ENCODE measurements at regions not wholly inside any gene's neighbourhood (a gene's known extent, or its start where the extent isn't known, plus 50 kb on each side); places are given as distances from the start of the nearest gene placed in this dataset.

GRCh38 chr22:22032906-22033802, 50.6 kb upstream of the TOP3B start:
- H3K27me3 ChIP-seq (ENCODE audit: insufficient read depth, low read depth, low read length): no peaks in the 10 kb centered on the region
- no peak overlapping the region for H3K4me3 ChIP-seq (ENCODE audit: low read length)
- no peak overlapping the region for H3K4me2 ChIP-seq (ENCODE audit: low read length)
- no peak overlapping the region for H3K27ac ChIP-seq (ENCODE audit: low read length)
- no peaks in the 10 kb centered on the region for H3K9me2 ChIP-seq (ENCODE audit: insufficient read depth, low read length)
- no peaks in the 10 kb centered on the region for H3K9me3 ChIP-seq (ENCODE audit: low read length)
- no peaks in the 10 kb centered on the region for H3F3A ChIP-seq (ENCODE audit: insufficient read depth, low read length, poor library complexity, severe bottlenecking)
- H3K79me2 ChIP-seq (replicated peaks; ENCODE audit: insufficient read depth, low read length): no peaks in the 10 kb centered on the region
- no peaks in the 10 kb centered on the region for H3K36me3 ChIP-seq (ENCODE audit: insufficient read depth, low read length)
- H3K9ac ChIP-seq (ENCODE audit: low read length): no peak overlapping the region
- H2AFZ ChIP-seq (ENCODE audit: low read depth, low read length): no peak overlapping the region
- no peaks in the 10 kb centered on the region for H4K20me1 ChIP-seq (ENCODE audit: insufficient read depth)
- TF ChIP-seq MXI1 (conservative IDR thresholded peaks at IDR 0.05; ENCODE audit: poor library complexity, severe bottlenecking) (no peak), REST (IDR thresholded peaks at IDR 0.05; ENCODE audit: borderline replicate concordance) (no peak)

DNA sequence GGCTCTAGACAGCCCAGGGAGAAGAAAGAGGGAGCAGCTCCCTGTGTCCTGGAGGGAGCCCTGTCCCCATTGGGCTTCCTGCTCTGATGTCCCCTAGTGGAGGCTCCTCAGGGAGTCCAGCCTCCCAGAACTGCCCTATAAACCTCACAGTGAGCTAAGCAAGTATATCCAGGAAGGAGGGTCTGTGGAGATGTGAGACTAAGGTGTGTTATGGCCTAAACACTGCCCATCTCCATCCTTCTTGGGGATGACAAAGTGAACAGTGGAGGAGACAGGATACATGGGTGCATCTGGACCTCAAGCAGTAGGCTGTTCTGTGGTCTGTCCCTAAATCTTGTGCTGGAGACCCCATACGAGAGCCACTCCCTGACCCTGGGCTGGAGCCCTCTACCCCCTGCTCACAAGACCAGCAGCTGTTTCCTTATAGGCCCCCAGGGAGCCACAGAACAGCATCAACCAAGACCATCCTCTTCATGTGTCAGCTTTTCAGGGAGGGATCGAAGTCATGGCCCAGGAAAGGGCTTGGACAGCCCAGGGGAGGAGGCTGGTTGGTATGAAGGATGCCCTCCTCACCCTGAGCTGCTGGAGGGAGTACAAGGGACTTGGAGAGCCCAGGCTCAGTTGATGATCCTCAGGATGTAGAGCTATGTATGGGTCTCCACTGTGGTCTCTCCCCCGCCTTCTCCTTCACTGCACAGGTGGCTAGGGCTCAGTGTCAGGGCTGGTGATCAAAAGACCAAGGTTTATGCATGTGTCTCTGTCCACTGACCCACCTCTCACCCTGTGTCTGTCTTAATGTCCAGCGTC, 49.7 kb upstream of the TOP3B start:
- no peaks in the 10 kb centered on the region for H4K20me1 ChIP-seq (ENCODE audit: insufficient read depth)
- TF ChIP-seq SMC3 (conservative IDR thresholded peaks at IDR 0.05; ENCODE audit: poor library complexity) (no peak), MXI1 (conservative IDR thresholded peaks at IDR 0.05; ENCODE audit: poor library complexity, severe bottlenecking) (no peak), TAF1 (IDR thresholded peaks at IDR 0.05; ENCODE audit: low read depth) (no peak), POLR2AphosphoS5 (IDR thresholded peaks at IDR 0.05) (no peak), REST (IDR thresholded peaks at IDR 0.05; ENCODE audit: borderline replicate concordance) (no peak), EZH2 (IDR thresholded peaks at IDR 0.05; ENCODE audit: borderline replicate concordance, insufficient read depth, low read length, poor library complexity, severe bottlenecking) (no peak), EP300 (conservative IDR thresholded peaks at IDR 0.05; ENCODE audit: poor library complexity, severe bottlenecking) (no peak), RAD21 (conservative IDR thresholded peaks at IDR 0.05) (no peak)
- TF ChIP-seq, protein P1, sequence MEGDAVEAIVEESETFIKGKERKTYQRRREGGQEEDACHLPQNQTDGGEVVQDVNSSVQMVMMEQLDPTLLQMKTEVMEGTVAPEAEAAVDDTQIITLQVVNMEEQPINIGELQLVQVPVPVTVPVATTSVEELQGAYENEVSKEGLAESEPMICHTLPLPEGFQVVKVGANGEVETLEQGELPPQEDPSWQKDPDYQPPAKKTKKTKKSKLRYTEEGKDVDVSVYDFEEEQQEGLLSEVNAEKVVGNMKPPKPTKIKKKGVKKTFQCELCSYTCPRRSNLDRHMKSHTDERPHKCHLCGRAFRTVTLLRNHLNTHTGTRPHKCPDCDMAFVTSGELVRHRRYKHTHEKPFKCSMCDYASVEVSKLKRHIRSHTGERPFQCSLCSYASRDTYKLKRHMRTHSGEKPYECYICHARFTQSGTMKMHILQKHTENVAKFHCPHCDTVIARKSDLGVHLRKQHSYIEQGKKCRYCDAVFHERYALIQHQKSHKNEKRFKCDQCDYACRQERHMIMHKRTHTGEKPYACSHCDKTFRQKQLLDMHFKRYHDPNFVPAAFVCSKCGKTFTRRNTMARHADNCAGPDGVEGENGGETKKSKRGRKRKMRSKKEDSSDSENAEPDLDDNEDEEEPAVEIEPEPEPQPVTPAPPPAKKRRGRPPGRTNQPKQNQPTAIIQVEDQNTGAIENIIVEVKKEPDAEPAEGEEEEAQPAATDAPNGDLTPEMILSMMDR (IDR thresholded peaks at IDR 0.05; ENCODE audit: poor library complexity, severe bottlenecking): no peak
- H3F3A ChIP-seq (ENCODE audit: insufficient read depth, low read length, poor library complexity, severe bottlenecking): no peaks in the 10 kb centered on the region
- H3K36me3 ChIP-seq (ENCODE audit: insufficient read depth, low read length): no peaks in the 10 kb centered on the region
- H3K9me2 ChIP-seq (ENCODE audit: insufficient read depth, low read length): no peaks in the 10 kb centered on the region
- H3K79me2 ChIP-seq (replicated peaks; ENCODE audit: insufficient read depth, low read length): no peaks in the 10 kb centered on the region
- no peaks in the 10 kb centered on the region for H3K9me3 ChIP-seq (ENCODE audit: low read length)
- H3K4me2 ChIP-seq (ENCODE audit: low read length): no peak overlapping the region
- H3K27ac ChIP-seq (ENCODE audit: low read length): no peak overlapping the region
- H2AFZ ChIP-seq (ENCODE audit: low read depth, low read length): no peak overlapping the region
- no peak overlapping the region for H3K9ac ChIP-seq (ENCODE audit: low read length)
- H3K27me3 ChIP-seq (ENCODE audit: insufficient read depth, low read depth, low read length): no peaks in the 10 kb centered on the region
- H3K4me3 ChIP-seq (ENCODE audit: low read length): no peak overlapping the region
